Nephron (organoid): ENCODE measurements at regions not wholly inside any gene's neighbourhood (a gene's known extent, or its start where the extent isn't known, plus 50 kb on each side); places are given as distances from the start of the nearest gene placed in this dataset.
A peak's percentile ranks its signal among the peaks of the same experiment; 100 is the strongest.

Experiments used
- H3K27ac Mint-ChIP-seq, 3 experiments: 2 replicates each; pipeline ENCODE4 v1.8.0; 2020; ENCODE audit warnings: mixed read lengths in 3 of 3, mild to moderate bottlenecking in 2 of 3, moderate library complexity in 1 of 3
- H3K27me3 Mint-ChIP-seq: 2 replicates; pipeline ENCODE4 v1.8.0; 2021; ENCODE audit warnings: low read depth, mild to moderate bottlenecking, moderate library complexity, mixed read lengths
- H3K36me3 Mint-ChIP-seq: 2 replicates; pipeline ENCODE4 v1.8.0; 2020; ENCODE audit warnings: low read depth, mixed read lengths
- H3K4me1 Mint-ChIP-seq: 2 replicates; pipeline ENCODE4 v1.8.0; 2020; ENCODE audit warnings: mixed read lengths
- H3K4me3 Mint-ChIP-seq, 3 experiments: 2 replicates each; pipeline ENCODE4 v1.8.0; 2020; ENCODE audit warnings: mild to moderate bottlenecking in 3 of 3, mixed read lengths in 3 of 3, moderate library complexity in 2 of 3
- H3K9me3 Mint-ChIP-seq: 2 replicates; pipeline ENCODE4 v1.8.0; 2020; ENCODE audit warnings: mixed read lengths
- CTCF ChIP-seq, 3 experiments: fragments of 200-600 bp; sonication (generic); IDR thresholded peaks; one replicate each; pipeline ENCODE4 v1.5.0; 2021; ENCODE audit warnings: antibody characterized with exemption in 3 of 3; ENCODE audit not compliant: unreplicated experiment in 3 of 3

- H3K36me3 Mint-ChIP-seq: peaks cover 4% of the 10 kb centered on the region
- no peak overlapping the region for H3K27ac Mint-ChIP-seq
- TF ChIP-seq CTCF (IDR thresholded peaks at IDR 0.05; ENCODE audit: unreplicated experiment in 3 of 3): no peak
- H3K4me3 Mint-ChIP-seq: no peak overlapping the region
- H3K27me3 Mint-ChIP-seq: peaks cover 8% of the 10 kb centered on the region
- H3K4me1 Mint-ChIP-seq: peaks cover 6% of the 10 kb centered on the region
- peaks cover 26% of the 10 kb centered on the region for H3K9me3 Mint-ChIP-seq
These were observed 187.3 kb upstream of the EGLN3 start for GRCh38 chr14:34138175-34138574.

DNA sequence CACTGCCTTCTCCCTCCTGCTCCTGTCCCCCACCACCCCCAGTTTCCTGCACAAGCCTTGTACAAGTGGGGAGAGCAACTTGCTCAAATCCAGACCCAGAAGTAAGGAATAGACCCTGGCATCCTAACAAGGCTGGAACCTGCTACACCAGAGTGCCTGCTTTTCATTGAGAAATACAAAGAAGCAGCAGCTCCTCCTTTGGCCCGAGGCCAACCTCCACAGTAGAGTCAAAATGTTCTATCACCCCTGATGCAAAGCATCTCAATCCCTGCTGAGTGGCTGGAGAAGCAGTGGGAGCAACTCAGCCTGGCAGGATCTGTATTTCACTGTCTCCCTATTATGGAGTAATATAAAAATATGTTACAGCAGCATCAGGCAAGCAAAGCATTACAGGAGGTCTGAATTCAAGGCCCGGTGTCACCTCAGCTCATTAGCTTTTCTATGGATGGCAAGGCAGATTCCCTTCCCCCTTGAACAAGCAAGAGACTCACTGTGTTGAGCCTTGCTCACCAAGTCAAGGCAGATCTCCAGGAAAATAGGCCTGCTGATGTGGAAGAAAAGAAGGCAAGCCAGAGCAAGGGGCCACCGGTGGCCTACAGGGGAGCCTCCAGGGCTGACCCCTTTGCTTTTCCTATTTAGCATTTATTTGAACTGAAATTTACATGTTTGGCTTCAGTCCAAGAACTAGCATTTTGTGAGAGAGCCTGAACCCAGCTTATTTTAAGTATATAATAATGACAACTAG is 186.3 kb upstream of the EGLN3 start:
- no peaks in the 10 kb centered on the region for H3K36me3 Mint-ChIP-seq
- peaks cover 18% of the 10 kb centered on the region for H3K9me3 Mint-ChIP-seq
- peak overlapping the region in 1 of 3 experiments; percentile 10 for H3K27ac Mint-ChIP-seq
- H3K4me3 Mint-ChIP-seq: no peak overlapping the region
- H3K27me3 Mint-ChIP-seq: no peaks in the 10 kb centered on the region
- no peak for TF ChIP-seq CTCF (IDR thresholded peaks at IDR 0.05; ENCODE audit: unreplicated experiment in 3 of 3)
- peaks cover 6% of the 10 kb centered on the region for H3K4me1 Mint-ChIP-seq

- peaks cover 3% of the 10 kb centered on the region for H3K9me3 Mint-ChIP-seq
- no peak overlapping the region for H3K4me3 Mint-ChIP-seq
These were observed 184.6 kb upstream of the EGLN3 start for GRCh38 chr14:34135492-34135891.

DNA sequence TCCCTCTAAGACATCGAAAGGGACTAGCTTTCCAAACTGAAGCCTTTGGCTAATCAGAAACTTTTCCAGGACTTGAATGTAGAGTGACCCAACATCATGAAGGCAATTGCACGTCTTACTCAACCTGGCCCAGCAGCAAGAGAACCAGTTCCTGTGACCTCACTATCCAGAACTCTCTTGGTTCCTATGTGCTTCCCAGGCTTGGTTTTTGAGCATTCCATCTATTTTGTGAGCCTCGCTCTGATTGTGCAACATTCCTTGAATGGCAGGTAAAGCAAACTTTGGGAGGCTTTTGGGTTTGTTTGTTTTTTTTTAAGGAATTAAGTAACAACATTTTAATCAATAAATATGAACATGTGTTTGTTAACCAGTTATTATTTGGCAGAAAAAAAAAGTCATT is 183.6 kb upstream of the EGLN3 start:
- Mint-ChIP-seq H3K4me3 (no peak overlapping the region), H3K9me3 (no peaks in the 10 kb centered on the region), H3K36me3 (no peaks in the 10 kb centered on the region), H3K4me1 (peaks cover 16% of the 10 kb centered on the region), H3K27ac (no peak overlapping the region), H3K27me3 (no peaks in the 10 kb centered on the region)
- TF ChIP-seq CTCF (IDR thresholded peaks at IDR 0.05; ENCODE audit: unreplicated experiment in 3 of 3): no peak

More at GRCh38 chr14:34135492-34135891, 184.6 kb upstream of the EGLN3 start:
- no peaks in the 10 kb centered on the region for H3K36me3 Mint-ChIP-seq
- no peak for TF ChIP-seq CTCF (IDR thresholded peaks at IDR 0.05; ENCODE audit: unreplicated experiment in 3 of 3)
- no peak overlapping the region for H3K27ac Mint-ChIP-seq
- peaks cover 16% of the 10 kb centered on the region for H3K4me1 Mint-ChIP-seq
- no peaks in the 10 kb centered on the region for H3K27me3 Mint-ChIP-seq

DNA sequence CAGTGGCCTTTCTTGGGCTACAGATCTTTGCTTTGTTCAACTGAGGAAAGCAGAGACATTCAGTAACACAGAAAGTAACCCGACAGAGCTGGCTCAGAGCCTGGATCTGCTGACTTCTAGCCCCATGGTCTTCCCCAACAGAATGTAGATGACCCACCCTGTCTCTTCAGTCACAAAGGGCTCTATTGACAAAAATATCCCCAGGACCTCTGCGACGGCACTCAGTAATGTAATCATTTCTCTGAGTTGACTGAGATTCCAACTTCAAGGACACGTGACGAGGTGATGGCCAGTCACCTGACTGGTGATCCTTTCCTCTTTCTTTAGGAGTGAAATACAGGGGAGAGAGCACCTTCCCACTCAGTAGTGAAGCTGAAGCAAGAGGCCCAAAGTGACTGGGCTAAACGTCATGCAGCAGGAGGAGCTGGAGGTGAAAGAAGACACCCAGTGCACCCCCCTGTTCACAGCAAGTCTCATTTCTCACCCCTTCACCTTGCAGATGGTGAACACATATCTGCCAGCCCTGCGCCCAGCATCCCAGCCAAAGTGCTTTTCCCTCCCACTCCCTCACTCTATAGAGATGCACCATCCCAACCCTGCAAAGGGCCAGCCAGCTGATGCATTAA is 179.2 kb upstream of the EGLN3 start:
- Mint-ChIP-seq H3K4me3 (no peak overlapping the region), H3K9me3 (no peaks in the 10 kb centered on the region), H3K36me3 (no peaks in the 10 kb centered on the region), H3K4me1 (peaks cover 25% of the 10 kb centered on the region), H3K27ac (no peak overlapping the region), H3K27me3 (peaks cover 4% of the 10 kb centered on the region)
- TF ChIP-seq CTCF (IDR thresholded peaks at IDR 0.05; ENCODE audit: unreplicated experiment in 3 of 3): no peak

DNA sequence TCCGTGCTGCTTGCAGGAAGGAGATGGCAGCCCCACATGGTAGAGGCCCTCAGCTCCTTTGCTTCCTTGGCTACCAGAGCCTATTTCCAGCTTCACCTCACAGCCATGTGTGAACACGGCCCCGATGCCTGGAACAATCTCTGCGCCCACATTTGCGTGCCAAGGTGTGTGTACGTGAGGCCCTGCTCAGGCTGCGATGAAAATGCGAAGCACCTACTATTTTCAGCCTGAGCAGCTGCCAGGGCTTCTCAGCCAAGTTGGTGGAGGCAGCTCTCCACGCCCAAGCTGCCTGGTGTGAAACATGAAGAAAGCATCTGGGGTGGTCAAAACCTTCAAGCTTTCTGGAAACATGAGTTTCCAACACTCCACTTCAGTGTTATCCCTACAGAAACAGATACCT is 177.8 kb upstream of the EGLN3 start:
- no peak overlapping the region for H3K4me3 Mint-ChIP-seq
- H3K36me3 Mint-ChIP-seq: no peaks in the 10 kb centered on the region
- peaks cover 25% of the 10 kb centered on the region for H3K4me1 Mint-ChIP-seq
- H3K9me3 Mint-ChIP-seq: no peaks in the 10 kb centered on the region
- TF ChIP-seq CTCF (IDR thresholded peaks at IDR 0.05; ENCODE audit: unreplicated experiment in 3 of 3): no peak
- H3K27me3 Mint-ChIP-seq: peaks cover 5% of the 10 kb centered on the region
- no peak overlapping the region for H3K27ac Mint-ChIP-seq
